HG02840 (cell line): ENCODE measurements at regions not wholly inside any gene's neighbourhood (a gene's known extent, or its start where the extent isn't known, plus 50 kb on each side); places are given as distances from the start of the nearest gene placed in this dataset.

Source experiments
- ATAC-seq: cut with Tn5 transposase; IDR thresholded peaks from one replicate; pipeline ENCODE4 v1.9.1; 2021; ENCODE audit warnings: mild to moderate bottlenecking, moderate library complexity, moderate number of reproducible peaks; ENCODE audit not compliant: unreplicated experiment, low FRiP score

DNA sequence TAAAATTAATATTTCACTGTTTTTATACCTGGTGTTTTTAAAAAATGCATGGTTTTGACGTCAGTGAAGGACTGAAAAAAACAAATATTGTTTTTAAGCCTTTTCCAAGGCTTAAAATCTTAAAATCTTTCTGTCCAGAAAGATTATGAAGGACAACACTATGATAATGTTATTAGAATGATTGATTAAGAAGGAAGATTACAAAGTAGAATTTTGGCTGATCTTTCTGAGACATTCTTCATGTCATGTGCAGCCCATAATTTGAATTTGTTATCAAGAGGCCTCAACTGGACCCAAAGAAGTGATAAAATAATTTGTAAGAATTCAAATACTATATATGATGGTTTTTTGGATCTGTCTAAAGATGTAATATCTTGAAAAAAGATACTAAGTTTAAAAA is 584.4 kb upstream of the CXADR start:
- ATAC-seq, result no peak

DNA sequence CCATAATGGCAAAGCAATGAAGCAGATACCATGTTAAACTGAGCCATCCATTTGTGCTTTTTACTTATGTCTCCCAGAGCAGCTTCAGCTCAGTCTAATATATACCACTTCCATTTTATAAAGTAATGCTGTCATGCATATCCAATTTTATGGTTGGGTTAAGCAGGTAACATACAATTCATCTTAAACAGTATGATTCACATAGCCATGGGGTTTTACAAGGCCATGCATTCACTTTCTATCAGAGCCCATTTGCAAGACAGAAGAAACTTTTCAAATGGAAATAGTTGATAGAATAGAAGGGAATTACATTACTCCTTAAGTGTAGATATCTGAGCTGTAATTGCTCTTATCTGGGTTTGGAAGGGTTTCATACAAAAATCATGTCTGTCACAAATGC is 580.5 kb upstream of the CXADR start:
- ATAC-seq, result no peak

DNA sequence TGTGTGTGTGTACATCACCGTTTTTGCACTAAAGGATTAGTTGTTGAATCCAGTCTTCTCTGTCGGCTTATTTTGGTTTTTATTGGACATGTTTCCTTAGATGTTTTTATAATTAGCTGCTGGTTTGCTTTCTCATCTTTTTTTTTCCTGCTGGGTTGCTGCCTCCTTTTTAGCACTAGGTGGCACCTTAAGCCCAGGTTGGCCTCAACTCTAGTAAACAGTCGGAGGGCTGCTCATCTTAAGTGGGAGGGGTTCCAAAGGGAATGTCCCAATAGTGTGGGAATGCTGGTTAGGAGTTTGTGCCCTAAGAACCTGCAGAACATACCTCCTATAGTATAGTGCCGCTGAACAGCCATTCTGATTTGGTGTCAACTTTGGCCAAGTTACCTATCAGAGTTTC is 570.1 kb upstream of the CXADR start:
- no peak for ATAC-seq

DNA sequence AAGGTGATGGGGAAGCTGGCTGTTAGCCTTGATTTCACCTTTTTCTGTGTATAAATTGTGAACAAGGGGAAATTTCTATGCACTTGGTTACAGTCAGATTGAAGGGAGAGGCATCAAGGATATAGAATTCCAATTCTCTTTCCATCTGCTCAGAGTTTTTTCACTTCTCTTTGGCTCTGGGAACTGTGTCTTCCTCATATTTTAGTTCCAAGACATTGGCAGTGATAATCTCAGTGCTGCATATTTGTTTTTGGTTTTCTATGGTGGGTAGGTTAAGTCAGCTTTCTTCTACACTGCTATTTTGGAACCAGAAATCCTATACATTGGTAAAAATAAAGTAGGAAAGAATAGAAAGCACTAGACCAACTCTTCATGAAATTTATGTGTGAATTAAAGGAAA is 569.6 kb upstream of the CXADR start:
- no peak for ATAC-seq

DNA sequence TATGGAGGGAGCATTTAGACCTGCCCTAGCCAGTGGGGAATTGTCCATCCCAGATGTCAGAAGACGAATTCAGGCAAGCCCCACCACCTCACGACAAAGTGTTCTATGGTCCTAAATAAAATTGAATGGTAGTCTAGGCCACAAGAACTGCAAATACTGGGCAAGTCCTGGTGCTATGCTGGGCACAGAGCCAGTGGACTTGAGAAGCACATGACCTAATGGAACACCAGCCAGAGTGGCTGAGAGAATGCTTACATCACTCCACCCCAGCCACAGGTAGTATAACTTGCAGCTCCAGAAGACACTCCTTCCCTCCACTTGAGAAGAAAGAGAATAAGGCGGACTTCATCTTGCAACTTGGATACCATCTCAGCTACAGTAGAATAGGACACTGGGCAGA is 567.3 kb upstream of the CXADR start:
- ATAC-seq, result no peak

DNA sequence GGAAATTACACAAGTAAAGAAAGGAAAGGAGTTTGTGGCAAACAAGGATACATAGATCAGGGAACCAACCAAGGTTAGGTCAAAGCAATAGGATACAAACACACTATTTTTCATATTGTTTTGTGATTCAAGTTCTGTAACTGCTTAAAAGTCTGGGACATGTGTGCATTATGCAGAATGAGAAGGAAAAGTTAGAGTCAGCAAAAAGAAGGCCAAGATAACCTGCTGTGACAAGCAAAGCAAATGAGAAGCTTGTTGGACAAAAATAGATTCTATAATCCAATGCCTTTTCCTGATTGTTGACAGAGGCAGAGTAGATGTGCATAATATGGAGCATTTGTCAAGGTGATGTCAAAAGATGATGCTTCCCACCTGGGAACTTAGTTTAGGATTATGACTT is 556.0 kb upstream of the CXADR start:
- no peak for ATAC-seq

DNA sequence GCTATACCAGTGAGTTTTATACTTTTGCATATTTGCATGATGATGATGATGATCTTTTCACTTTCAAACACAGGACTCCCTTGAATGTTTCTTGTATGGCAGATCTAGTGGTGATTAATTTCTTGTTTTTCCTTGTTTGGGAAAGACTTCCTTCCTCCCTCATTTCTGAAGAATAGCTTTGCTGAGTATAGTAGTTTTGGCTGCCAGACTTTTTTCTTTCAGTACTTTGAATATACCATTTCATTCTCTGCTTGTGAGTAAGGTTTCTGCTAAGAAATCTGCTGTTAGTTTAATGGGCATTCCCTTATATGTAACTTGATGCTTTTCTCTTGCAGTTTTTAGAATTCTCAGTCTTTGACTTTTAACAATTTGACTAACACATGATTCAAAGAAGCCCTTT is 547.4 kb upstream of the CXADR start:
- no peak for ATAC-seq

DNA sequence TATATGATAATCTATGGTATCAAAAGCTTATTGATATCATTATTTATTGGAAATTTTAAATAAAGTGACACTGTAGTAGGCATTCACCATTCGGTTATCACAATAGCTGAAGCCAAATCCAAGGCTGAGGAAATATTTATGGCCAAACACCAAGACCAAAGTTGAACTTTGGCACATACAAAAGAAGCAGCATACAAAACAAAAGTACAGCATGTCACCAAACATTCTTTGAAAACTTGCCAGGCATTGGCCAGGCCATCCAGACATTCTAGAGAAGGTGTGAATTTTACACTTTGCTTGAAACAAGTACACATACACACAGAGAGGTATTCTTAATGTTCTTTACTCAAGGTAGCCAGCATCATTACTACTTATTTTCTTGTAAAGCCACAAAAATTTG is 544.4 kb upstream of the CXADR start:
- ATAC-seq, result no peak

DNA sequence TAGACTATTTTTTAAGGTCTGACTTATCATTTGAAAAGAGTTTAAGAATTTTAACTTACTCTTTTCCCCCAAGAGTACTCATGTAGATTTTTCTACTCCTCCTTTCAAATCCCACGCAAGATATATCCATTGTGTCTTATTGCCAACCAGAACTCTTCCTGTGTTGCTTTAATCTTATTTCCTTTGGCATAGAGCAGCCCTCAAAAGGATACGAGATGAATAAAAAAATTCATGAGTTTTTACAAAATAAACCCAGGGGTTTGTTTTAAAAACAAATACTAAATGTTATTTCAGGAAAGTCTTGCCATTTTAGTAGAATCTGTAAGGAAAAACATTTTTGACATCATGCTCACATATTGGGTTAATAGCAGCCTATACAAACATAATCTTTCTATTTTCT is 543.2 kb upstream of the CXADR start:
- no peak for ATAC-seq

DNA sequence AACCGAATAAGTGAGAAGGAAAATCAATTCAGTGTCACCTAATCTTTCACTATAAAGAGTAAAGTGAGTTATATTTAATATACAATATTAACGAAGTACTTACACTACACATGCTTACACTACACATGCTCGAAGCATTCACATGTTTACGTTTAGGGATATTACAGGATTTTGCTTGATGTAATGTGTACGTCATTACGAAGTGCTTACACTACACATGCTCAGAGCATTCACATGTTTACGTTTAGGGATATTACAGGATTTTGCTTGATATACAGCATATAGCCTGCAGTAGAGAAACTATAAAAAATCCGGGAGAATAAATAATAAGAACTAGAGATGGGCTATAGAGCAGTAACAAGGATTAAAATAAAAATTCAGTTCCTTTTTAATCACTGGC is 538.8 kb upstream of the CXADR start:
- no peak for ATAC-seq

DNA sequence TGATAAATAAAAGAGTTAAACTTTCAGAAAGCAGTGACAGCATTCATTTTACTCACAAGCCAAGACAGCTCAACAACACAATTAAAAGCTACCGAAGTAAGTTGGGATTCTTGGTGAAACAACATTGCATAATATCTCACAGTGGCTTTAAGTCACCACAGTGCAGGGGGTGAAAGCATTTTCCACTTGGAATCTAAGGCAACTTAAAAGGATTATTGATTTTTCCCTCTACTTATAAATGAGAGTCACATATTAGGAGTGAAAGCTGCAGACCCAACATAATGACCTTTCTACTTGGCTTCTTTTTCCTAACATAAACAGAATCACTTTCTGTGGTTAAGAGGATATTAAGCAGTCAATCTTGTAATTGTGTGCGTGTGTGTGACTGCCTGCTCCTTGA is 536.6 kb upstream of the CXADR start:
- ATAC-seq, result no peak

DNA sequence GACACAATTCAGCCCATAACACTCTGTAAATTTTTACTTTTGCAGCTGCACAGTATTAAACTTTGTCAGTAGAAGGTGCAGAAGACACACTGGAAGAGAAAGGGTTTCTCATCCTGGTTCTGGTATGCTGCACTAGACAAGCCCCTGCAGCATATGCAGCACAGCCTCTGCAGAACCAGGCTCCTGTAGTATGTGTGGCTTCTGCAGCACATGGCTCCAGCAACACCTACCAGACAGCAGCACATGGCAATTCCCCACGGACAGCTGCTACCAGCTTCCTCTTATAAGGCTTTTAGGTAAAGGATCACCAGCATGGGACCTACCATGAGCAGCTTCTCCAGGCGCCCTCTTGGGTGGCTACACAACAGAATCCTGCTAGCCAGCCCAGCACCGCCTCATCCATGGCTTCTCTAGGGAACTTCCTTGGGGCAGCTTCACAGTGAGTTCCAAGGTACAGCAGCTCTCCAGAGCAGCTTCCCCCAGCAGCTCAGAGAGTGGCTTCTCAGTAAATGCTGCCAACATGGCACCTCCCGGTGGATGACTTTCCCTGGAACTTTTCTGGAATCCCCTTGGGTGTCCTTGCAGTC is 534.4 kb upstream of the CXADR start:
- no peak for ATAC-seq

DNA sequence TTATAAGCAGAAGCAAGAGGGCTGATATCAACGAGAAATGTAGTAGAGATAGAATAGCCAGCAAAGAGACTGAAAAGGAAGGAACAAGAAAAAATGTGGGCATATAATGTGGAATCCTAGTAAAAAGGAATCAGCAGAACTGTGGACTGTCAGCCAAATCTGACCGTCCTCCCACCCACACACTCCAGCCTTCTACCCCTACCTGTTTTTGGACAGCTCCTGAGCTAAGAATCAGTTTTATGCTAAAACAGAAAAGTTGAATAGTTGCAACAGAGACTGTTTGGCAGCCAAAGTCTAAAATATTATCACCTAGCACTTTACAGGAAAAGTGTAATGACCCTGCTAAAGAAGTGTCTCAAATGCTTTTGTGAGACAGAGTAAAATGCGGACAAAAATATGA is 533.3 kb upstream of the CXADR start:
- ATAC-seq, result no peak

DNA sequence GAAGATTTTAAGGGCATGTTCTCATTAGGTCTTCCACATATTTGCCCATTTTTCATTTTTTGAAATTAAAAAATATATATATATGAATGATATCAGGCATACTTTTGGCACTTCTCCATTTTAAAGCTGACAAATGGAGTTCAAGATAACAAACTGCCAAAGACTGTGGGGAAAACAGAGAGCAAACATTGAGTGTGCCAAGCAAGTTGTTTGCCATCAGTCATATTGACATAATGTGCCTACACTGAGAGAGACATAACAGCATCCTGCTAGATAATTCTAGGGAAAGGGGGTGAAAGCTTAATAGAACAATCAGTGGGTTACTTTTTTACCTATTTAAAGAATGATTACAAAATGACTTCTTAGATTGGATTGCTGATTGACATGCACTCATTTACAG is 529.4 kb upstream of the CXADR start:
- no peak for ATAC-seq

DNA sequence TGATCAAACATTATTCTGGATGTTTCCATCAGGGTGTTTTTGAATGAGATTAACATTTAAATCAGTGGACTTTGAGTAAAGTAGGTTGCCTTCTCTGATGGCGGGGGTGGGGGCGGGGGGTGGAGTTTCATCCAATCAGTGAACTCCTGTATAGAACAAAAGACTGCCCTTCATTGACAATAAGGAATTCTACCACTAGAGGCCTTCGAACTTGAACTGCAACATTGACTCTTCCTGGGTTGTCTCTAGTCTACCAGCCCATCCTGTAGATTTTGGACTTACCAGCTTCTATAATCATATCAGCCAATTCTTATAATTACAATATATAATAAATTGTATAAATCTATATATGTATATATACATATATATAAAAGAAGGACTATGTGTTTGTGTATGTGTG is 520.4 kb upstream of the CXADR start:
- ATAC-seq, result no peak

DNA sequence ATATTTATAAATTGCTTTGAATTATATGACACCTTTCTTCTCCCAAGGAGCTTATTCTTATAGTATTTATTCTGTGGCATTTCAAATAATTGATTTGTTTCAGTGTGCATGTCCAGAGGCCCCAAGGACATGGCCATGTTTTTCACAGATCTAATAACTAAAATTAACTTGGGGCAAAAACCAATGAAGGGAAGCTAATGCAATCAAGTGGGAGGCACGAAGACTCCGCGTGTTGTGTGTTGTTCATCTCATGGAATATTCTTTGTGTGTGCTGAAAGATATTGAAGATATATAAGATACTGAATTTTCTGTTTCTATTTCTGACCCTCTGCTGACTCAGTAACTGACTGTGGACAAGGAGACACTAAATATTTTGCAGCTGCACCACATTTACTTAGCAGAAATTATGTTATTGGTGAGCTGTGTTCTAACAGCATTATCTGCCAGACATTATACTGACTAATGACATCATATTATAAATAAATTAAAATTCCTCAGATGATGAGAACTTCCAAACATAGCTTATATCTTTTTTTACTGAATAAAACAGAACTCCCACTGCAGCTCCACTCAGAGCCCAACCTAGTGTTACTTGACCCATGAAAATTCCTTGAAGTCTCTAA is 519.3 kb upstream of the CXADR start:
- no peak for ATAC-seq

DNA sequence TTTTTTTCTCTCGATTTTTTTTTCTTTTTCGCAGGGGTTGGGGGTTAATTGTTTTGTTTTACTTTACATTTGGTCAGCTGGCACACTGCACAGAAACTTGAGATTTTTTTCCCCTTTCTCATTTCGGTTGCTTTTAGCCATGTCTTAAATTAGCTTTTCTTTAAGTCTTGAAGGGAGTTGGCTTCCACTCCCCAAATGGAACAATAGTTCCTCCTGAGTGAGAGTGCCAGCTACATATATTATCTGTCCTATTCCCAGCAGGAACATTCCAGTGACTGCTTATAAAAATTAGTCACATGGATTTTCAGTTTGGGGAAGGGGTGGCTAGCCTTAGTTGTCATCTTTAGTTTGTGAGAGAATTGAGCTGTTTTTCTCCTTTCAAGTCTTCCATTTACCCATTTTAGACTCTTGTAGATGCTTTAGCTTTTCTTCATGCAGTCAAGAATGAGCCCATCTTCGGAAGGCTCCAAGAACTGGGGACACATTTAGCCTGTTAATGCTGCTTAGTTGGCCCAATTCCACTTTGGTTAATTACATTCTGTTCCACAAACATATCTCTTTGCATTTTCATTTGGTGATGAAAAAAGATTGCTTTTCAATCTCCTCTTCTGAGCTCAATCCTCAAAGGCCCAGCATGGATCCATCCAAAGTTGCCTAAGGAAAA is 510.1 kb upstream of the CXADR start:
- no peak for ATAC-seq

DNA sequence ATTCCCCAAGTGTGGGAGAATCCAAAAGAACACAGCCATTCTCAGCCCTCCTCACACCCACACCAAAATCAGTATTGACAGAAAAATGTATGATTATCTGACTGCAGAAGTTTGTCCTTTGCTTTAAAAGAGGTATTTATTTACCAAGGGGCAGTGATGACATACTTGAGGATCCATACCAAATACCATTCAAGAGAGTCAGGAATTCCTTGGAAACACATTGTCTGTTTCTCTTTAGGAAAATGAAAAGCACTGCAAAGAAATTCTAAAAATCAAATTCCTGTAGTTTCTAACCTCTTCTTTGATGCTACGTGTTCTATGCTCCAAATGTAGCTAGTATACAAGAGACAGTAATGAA is 509.6 kb upstream of the CXADR start:
- no peak for ATAC-seq

DNA sequence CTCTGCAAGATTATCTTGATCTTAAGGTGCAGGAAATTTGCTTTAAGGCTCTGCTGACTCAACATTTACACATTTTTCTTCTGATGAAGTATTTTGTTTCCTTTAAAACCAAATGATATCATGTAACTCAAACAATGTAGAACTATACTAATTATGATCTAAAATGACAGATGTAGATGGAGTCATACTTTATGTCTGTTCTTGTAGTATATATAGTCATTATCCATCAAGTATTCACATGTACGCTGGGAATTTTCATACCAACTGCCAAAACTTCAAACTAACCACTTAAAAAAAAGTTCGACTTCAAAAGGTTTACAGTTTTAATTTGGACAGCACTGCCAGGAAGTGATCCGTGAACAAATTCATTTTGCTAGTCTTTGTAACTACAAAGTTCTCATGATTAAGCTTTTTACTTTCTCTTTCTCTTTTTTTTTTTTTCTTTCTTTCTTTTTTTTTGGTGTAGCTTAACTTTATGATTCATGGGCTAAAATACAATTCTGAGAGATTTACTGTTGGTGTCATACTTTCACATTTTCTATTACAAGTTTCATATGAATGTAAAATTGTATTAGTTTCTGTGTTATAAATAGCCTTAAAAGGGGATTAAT is 509.0 kb upstream of the CXADR start:
- no peak for ATAC-seq

DNA sequence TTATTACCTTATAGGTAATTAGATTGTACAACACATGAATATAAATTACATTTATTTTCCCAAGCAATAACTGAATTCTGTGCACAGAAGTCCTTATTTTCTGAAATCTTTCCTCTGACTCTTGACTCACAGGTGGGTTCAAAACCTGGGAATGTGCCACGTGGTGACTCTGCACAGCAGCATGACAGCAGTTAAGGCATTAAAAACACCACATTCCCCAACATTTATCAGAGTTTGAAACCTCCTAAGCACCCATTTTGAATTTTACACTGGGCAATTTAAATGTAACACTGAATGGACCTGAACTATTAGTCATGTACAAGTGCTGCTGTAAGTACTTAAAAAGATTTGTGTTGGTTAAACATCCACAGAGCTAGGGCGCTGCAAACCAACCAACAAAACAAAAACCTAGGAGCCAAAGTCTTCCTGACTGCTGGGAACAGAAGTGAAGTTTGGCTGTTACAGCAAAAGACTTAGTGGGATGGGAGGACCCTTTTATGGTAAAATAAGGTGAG is 480.6 kb upstream of the CXADR start:
- ATAC-seq, result no peak

DNA sequence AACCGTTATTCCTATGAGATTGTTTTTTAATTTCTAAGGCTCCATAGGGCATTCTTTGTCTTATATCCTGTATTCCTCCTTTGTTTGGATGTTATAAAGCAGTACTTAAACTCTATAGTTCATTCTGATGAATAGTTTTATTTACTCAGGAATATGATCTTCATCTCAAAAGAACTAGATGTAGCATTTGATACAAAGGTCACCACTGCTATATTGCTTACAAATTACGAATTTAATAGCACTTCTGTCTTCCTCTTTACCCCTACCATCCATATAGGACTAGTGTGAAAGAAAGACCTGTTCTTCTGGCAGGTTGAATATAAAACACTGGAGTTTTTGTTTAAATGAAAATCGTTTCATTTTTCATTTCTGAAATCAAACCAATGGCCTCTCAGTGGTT is 468.1 kb upstream of the CXADR start:
- no peak for ATAC-seq
